HG03280 (cell line): ENCODE measurements at regions not wholly inside any gene's neighbourhood (a gene's known extent, or its start where the extent isn't known, plus 50 kb on each side); places are given as distances from the start of the nearest gene placed in this dataset.
"Not testable (repeated sequence)": the region's sequence is repeated elsewhere in the genome, so short reads cannot be mapped to it uniquely, and the experiment has no call there.

Source experiments
- ATAC-seq: cut with Tn5 transposase; IDR thresholded peaks from one replicate; pipeline ENCODE4 v1.9.1; 2021; ENCODE audit warnings: mild to moderate bottlenecking, moderate library complexity; ENCODE audit not compliant: unreplicated experiment

- ATAC-seq = not testable (repeated sequence)
Observed at GRCh38 chr6:67922588-67922987, 712.5 kb upstream of the ADGRB3 start.

- not testable (repeated sequence) for ATAC-seq
Observed at GRCh38 chr6:67920040-67920439, 715.0 kb upstream of the ADGRB3 start.

GRCh38 chr6:67916399-67916798 is 718.7 kb upstream of the ADGRB3 start:
- no peak for ATAC-seq

- no peak for ATAC-seq
Observed at GRCh38 chr6:67914419-67914818, 720.7 kb upstream of the ADGRB3 start.

DNA sequence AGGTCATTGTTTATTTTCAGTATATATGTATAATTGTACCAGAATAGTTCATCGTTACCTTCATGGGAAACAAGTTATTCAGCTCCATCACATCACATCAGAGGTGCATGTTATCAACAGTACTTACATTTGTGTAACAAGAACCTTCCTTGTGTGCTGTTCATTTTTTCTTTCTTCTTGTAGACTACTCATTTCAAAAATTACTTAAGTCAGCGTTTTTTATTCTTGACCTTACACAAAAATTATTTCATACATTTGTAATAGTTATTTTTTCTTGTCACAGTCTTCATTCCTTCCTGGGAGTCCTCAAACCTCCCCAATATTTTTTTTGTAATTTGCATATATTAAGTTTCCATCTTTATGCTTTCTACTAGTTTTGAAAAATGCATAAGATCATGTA is 725.7 kb upstream of the ADGRB3 start:
- no peak for ATAC-seq

DNA sequence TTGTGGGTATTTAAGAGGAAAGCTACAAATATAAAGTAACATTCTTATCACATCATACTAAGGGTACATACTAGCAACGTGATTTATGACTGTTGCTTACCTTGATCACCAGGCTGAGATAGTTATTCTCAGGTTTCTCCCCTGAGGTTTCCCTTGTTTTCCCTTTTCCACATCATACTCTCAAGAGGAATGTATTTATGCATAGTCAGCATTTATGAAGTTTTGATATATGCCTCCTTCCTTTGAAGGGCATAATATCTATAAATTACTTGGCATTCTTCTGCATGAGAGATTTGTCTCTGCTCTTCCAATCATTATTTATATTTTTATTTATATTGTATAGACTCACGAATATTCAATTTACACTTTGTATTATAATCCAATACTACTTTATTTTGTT is 726.7 kb upstream of the ADGRB3 start:
- ATAC-seq = no peak

DNA sequence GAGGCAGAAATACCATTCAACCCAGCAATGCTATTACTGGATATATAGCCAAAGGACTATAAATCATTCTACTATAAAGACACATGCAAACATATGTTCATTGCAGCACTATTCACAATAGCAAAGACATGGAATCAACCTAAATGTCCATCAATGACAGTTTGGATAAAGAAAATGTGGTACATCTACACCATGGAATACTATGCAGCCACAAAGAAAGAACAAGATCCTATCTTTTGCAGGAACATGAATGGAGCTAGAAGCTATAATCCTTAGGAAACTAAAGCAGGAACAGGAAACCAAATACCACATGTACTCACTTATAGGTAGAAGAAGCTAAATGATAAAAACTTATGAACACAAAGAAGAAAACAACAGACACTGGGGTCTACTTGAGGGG is 730.3 kb upstream of the ADGRB3 start:
- ATAC-seq = not testable (repeated sequence)

- ATAC-seq = no peak
Observed at GRCh38 chr6:67898875-67899274, 736.2 kb upstream of the ADGRB3 start.

DNA sequence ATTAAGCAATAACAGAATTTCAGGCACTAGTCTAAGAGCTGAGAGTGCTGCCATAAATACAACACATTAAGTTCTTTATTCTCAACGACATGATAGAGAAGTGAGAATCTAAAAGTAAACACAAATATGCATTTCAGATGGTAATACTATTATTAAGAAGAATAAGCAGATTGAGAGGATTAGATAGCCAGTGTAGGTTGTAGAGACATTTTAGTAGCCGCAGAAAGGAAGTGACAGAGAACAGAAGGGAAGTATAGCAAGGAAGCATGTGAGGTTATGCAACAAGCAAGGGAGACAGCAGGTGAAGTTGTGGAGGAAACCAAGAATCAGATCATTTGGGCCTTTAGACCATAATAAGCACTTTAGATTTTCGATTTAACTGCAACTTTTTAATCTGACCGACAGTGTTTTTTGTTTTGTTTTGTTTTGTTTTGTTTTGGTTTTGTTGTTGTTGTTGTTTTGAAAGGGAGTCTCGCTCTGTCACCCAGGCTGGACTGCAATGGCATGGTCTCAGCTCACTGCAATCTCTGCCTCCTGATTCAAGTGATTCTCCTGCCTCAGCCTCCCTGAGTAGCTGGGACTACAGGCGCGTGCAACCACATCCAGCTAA is 737.0 kb upstream of the ADGRB3 start:
- no peak for ATAC-seq

GRCh38 chr6:67896476-67896875 is 738.6 kb upstream of the ADGRB3 start:
- no peak for ATAC-seq

GRCh38 chr6:67889682-67889995 is 745.4 kb upstream of the ADGRB3 start:
- ATAC-seq = no peak

DNA sequence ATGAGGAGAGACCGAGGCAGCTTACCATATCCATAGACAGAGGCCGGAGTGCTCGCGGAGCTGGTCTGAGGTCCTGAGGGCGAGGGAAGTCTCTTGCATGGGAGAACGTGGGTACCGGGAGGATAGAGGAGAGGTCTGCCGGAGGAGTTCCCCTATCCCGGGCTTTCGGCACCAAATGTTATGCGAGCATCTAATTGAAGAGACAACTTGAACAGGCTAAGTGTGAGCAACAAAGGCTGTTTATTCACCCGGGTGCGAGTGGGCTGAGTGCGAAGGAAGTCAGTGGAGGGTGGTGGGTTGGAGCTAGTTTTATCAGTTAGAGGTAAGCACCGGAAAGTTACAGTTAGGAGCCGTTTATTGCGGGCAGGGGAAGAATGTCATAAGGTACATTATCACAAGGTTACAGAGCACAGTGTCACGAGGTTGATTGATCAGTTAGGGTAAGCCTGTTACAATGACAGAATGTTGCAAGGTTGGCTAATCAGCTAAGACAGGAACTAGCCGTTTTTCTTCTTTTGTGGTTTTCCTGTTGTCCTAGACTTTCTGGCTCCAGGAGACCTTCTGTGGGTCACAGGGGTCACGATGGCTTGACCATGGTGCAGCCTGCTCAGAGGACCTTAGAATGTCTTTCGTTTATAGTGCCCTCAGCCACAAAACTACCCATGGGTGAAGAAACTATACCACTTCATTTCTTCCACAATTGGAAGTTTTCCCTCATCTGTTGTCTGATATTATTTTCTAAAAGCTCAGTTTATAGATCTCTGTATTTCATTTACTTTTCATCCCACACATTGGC is 746.0 kb upstream of the ADGRB3 start:
- ATAC-seq = no peak

DNA sequence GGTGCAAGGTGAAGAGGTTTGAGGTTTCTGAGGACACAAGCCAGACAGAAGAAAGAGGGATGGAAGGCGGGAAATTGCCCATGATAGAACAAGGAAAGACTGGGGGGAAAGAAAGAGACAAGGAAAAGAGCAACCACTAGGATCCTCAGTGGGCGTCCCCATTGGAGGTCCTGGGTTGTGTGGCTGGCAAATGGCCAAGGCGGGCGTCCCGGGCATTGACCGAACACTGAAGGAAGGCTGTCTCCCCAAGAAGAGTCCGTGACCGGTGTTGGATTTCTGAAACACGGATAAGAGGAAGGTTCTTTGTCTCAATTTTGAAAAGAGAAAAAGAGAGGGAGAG is 746.6 kb upstream of the ADGRB3 start:
- ATAC-seq = no peak

DNA sequence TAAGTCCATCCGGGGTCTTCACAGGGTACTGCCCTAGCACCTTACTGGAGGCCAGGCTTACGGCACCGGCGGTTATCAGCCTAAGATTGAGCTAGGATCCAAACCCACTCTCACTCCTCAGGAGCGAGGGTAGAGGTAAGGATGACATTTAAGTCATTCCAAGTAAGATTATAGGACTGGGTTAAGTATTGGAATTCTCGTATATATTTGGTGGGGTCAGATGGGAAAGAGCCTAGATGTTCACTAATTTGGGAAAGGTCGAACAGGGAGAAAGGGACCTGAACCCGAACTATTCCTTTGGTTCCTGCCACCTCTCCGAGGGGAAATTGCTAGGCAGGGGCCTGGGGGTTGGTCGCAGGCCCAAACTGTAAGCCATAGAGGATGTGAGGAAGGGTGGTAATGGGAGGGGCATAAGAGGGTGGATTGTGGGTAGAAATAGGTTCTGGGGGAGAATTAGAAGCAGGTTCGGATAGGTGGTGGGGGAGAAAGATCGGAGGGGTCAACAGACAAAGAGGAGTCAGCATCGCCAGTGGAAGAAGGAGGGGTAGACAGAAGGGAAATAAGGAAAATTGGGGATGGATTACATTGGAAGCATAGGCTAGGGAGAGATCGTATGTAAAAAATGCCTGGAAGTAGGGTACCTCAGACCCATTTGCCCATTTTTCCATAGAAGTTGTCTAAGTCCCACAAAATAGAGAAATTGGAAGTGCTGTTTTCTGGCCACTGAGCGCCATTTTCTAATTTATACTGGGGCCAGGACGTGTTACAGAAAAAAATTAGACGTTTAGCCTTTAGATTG is 747.1 kb upstream of the ADGRB3 start:
- ATAC-seq = no peak

DNA sequence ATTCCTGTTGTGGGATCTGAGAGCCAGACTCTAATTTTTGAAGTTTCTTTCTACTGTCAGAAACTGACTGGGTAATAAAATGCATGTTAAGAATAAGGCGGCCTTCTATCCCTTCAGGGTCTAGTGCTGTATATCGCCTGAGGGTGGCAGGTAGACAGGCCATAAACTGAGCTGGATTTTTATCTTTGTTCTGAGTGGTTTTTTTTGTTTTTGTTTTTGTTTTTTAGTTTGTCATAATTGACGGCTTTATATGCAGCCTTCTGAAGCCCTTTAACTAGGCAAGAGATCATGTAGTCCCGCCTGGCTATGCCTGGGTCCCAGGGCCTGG is 747.7 kb upstream of the ADGRB3 start:
- ATAC-seq = no peak

DNA sequence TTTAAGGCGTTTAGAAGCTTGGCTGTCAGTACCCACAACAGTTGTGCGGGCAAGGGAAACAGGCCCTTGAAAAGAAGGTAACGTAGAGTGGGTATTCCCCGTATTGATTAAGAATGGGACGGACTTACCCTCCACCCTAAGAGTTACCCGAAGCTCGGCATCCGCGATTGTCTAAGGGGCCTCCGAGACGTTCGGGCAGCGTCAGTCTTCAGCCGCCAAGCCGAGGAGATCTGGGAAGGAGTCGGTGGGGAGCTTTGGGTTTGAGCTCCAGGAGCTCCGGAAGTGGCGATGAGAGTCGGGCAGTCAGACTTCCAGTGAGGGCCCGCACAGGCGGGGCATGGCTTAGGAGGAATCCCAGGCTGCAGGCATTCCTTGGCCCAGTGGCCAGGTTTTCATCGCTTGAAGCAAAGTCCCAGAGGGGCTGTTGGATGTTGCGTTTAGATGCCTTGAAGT is 748.2 kb upstream of the ADGRB3 start:
- no peak for ATAC-seq

GRCh38 chr6:67886036-67886707 is 748.9 kb upstream of the ADGRB3 start:
- ATAC-seq = no peak

DNA sequence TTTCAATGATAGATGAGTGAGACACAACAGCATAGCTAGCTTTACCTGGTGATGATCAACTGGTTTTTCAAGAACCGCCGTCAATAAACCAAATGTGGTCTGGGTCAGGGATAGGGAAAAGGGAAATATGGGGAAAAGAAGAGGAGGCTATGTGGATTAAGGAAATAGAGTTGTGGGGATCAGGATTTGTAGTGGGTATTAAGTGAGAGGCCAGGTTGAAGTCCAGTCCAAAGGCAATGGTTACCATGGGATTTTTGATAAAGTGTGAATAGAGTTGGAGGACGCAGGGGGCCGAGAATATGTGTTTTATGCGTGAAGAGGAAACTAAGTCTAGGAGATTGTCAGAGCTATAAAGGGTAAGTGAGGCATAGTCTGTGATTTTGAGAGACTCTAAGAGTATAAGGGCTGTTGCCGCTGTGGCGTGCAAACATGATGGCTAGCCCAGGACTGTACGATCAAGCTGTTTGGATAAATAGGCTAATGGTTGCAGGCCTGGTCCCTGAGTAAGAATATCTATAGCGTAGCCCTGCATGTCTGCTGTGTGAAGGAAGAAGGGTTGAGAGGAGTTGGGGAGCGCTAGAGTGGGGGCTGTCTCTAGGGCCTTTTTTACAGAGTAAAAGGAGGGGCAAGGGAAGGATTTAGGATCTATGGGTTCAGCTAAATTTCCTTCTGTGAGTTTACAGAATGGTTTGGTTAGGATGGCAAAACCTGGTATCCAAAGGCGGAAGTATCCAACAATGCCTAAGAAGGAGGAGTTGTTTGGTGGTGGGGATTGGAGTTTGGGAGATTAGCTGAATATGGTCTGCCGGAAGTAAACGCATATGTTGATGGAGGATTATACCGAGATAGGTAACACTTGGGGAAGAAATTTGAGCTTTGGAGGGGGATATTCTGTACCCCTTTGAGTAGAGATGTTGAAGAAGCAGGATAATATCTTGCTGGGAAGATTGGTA is 749.7 kb upstream of the ADGRB3 start:
- no peak for ATAC-seq

DNA sequence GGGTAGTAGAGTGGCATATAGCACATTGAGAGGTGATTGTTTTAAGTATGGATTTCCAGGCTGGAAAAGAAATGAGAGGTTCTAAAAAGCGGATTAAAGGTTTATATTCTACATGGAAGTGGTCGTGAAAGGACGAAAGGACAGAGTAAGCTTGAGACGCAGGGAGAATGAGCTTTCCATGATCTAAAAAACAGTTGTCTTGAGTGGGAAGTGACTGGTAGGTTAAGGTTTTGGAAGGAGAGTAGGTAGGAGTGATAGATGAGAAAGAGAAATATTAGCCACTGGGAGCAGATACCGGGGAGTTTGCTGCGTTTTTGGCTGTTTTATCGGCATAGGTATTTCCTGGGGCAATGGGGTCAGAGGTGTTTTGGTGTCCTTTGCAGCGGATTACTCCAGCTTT is 750.6 kb upstream of the ADGRB3 start:
- no peak for ATAC-seq

DNA sequence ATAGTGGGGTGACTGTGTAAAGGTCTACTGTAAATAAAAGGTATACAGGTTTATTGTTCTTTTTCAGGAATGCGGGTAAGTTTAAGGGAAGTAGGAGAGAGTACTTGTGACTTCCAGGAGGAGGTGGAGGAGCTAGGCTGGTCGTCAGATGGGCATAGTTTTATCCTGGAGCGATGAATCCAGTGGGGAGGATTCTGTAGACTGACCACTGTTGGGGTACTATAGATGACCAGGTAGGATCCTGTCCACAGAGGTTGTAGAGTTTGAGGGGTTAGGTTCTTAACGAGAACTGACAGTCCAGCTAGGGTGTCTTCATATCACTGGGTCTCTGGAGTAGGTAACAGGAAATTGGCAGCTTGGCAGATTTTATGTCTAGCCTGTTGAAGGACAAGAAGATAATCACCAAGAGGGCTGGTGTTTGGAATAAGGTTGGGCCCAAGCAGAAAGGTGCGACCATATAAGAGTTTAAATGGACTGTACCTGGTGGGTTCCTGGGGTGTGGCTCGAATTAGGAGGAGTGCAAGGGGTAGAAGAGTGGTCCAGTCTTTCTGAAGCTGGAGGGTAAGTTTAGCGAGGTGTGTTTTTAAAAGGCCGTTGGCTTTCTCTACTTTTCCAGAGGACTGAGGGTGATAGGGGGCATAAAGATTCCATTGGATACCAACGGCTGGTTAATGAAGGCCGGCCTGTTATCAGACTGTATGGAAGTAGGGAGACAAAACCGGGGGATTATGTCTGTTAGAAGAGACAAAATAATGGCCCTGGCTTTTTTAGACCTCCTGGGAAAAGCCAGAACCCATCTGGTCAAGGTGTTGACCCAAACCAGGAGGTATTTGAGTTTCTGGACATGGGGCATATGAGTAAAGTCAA is 751.3 kb upstream of the ADGRB3 start:
- no peak for ATAC-seq
